Stimulated activated CD8-positive, alpha-beta memory T cell treated with anti-CD3 and anti-CD28 coated beads, Interleukin-2, amount 100 ng/mL, for 48 hours (primary cell): ENCODE measurements at regions not wholly inside any gene's neighbourhood (a gene's known extent, or its start where the extent isn't known, plus 50 kb on each side); places are given as distances from the start of the nearest gene placed in this dataset.

Experiments
- DNase-seq, 2 donors: peaks; one replicate each; pipeline ENCODE4 v3.0.0-alpha.2; 2020; ENCODE audit warnings: low read depth in 2 of 2

DNA sequence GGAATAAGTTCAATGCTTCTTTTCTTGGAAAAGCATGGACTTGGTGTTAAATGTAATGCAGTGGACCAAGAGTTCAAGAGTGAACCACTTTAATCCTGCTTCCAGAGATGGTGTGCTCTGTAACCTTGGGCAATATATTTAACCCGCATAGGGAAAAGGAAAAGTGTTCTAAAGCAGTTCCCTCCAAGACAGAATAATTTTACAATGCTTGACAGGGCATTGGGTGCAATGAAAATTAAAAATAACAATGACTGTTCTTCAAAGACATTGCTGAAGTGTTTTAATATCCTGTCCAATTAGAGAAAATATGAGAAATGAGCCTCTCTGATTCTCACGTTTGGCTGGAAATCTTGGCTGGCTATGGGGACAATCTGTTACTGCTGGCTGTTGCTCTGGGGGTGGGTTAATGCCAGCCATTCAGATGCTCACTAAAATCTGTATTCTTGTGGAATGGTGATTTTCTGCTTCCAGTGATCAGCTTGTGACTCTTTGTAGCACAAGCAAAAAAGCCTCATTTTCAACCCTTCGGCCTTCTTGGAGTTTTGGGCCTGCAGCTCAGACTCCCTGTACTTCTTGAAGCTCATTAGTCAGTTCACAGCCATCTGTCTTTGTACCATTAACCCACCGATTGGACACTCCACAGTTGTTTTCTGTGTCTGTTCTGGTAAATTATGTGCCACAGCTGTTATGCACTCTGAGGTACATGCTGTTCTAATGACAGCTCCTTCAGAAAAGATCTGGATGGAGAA, 310.6 kb downstream of the LMO7 start:
- no peak for DNase-seq

DNA sequence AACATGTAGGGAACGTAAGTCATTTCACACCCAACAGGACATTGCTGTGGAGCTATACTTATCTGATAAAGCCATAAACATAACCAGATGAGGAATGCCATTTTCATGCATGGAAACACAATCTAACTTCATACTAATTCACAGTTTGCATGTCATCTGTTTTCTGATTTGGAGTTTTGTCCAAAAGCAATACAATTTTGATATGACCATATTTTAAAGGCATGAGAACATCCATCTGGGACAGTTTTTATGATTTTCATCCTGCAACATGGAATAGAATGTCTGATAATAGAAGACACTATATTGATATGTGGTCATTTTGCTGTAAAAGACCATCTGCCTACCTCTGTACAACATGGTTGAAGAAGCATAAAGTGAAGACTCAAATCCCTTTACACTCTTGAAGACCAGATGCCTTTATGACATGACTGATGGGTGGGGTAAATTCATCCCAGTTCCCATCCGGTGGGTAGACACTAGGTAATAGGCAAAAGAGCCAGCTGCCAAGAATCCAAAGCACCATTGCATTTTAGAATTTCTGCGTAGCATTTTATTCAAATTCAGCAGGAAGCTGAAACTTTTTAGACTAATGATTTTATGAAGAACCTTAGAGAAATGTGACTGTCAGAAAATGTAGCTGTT, 309.8 kb downstream of the LMO7 start:
- DNase-seq: no peak

DNA sequence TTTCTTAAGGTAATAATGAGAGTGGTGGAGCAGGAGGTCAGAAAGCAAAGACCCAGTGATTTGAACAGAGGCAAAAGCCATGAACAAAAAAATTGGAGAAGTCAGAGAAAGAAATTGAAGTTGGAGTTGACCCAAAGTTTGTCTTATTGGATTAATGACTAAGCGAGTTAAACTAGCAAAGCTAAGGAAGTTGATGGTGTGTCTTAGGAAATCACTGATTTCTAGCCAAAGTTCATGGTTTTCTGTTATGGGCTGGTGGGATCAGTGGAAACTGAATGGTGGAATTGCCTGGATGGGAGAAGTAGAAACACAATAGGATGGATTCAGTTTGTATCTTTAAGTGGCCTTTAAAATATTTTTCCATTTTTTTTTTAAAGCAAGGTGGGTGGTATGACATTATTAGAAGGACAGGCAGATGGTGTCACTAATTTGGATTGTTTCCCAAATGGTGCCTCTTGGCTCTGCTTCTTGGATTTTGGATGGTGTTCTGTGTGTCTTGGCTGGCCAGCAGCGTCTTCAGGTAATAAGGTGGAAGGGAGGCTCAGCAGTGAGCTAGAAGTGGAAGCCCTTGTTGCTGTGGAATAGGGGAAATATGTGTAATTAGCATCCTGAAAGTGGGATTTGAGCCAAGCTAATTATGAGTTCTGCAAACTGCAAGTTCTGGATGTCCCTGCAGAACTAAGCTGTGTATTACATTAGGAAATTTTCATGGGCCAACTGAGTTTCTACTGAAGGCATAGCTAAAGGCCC, 302.9 kb downstream of the LMO7 start:
- DNase-seq: no peak

DNA sequence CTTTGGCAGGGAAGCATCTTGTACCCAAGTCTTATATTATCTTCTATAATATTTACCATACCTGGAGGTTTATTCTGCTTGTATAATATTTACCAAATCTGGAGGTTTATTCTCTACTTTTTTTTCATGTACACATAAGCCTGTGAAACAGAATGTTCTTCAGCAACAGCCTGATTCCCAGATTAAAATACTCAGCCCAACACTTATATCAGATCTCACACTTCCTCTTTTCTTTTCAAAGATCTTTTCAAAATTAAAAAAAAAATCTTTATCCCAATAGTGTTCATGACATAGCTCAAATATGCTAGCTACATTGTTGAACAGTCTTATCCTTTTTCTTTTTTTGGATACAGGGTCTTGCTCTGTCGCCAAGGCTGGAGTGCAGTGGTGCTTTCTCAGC, 300.7 kb downstream of the LMO7 start:
- DNase-seq: no peak

DNA sequence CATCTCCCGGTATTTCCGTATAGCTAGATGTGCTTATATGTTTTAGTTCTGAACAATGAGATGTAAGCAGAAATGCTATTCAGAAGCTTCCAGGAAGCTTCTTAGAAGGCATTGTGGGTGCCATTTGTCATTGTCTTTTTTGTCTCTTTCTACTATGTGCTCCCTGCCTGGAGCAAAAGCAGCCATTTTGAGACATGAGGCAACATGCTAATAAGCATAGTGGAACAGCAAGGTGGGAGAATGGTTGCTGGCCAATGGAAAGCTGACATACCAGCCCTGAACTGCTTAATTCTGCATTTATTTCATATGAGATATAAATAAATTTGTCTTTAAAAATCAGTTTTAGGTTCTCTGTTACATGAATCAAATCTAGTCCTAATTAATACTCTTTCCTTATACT, 299.7 kb downstream of the LMO7 start:
- no peak for DNase-seq

DNA sequence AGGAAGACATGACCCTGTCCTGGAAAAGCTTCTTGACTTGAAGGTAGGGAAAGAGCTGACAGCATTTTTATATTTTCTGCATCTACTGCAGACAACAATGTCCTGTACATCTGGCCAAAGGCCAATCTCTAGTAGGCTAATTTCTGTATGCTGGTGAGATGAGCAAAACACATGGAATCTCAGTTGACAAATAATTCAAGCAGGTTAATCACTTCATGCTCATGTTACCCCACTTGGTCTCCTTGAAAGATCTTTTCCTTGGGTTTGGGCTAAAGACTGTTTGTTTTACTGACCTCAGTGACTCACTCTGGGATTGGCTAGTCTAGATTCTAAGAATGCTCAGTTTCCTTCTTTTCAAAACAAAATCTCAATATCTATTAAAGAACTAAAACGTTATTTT, 298.8 kb downstream of the LMO7 start:
- DNase-seq: no peak

DNA sequence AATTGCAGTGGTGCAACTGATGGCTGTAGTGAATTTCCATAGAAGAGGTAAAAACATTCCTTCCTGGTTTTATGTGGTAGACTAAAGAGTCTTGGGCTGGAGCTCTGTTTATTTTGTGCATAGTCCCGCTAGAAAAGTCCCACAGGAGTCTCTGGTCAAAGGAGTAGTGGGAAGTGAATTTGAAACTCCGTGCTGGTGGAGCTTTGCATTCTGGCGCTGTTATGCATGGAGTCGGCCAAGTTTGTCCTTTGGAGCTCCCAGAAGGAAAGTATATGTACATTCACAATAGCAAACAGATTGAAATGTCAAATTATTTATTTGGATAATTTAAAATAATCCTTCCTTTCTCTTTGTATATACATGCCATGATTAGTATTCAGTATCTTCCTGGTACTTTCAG, 296.5 kb downstream of the LMO7 start:
- no peak for DNase-seq

DNA sequence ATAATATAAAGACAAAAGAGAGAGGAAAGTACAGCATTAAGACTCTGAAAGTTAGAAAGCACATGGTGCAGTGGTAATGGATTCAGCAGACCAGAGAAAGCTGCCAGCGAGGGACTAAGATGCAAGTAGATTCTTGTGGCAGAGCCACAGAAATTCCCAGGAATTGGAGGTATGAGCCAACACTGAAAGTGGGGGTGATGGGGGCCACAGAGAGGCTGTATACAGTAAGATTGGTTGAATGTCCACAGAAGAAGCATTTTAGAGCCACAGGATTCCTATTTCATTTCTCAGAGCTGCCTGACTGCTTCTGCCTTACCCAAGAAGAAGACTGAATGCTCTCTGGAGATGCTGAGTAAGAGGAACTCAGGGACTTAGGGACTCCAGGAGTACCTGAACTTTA, 295.0 kb downstream of the LMO7 start:
- no peak for DNase-seq

DNA sequence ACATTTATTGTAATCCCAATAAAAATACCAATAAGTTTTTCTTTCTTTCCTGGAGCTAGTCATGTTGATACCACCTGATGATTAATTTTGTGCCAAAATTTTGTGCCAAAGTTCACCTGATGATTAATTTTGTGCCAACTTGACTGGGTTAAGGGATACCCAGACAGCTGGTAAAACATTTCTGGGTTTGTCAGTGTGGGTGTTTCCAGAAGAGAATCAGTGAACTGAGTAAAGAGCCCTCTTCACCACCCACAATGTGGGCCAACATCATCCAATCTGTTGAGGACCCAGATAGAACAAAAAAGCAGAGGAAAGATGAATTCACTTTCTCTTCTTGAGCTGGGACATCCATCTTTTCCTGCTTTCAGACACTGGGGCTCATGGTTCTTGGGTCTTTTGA, 292.9 kb downstream of the LMO7 start:
- DNase-seq: no peak

DNA sequence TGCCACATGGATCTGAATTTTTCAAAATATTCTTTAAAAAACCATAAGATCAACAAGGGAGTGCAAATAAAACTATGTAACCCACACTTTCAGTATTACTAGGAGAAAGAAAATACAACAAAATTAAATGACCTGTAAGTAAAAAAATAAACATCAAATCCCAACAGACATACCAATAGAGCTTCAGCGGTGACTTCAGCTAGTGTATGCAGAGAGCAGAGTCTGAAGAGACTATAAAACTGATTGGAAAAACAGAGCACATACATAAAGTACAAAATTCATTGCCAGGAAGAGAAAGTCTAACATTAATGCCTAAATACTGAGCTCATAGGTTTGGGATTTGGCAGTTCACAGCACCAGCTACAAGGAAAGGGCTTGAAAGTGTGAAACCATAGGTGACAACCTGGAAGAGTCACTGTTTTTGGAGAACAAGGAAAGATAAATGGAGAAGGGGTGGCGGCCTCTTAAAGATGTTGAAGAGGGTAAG, 291.1 kb downstream of the LMO7 start:
- DNase-seq: no peak

DNA sequence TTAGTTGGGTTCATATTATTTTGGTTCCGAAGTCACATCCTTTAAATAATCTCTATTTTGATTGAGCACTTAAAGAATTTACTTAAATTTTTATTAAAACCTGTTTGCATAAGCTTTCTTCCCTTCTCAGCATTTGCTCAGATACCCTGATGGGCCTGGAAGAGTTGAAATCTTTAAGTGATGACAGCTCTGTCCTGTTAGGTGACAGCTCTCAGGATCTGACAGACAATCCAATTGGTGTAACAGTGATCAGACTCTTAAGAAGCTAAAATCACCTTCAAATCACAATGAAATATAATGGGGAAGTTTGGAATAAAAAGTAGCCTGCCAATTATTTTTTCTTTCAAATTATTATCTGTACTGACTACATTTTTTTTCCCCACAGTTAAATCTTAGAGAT, 284.4 kb downstream of the LMO7 start:
- DNase-seq: no peak

DNA sequence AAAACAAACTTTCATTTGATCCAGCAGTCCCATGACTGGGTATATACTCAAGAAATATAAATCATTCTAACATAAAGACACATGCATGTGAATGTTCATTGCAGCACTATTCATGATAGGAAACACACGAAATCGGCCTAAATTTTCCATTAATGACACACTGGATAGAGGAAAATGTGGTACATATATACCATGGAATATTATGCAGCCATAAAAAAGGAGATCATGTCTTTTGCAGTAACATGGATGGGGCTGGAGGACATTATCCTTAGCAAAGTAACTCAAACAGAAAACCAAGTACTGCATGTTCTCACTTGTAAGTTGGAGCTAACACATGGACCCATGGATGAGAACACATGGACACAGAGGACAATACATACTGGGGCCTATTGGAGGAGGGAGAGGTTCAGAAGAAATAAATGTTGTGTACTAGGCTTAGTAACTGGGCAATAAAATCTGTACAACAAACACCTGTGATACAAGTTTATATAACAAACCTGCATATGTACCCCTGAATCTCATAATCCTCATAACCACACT, 283.6 kb downstream of the LMO7 start:
- no peak for DNase-seq

DNA sequence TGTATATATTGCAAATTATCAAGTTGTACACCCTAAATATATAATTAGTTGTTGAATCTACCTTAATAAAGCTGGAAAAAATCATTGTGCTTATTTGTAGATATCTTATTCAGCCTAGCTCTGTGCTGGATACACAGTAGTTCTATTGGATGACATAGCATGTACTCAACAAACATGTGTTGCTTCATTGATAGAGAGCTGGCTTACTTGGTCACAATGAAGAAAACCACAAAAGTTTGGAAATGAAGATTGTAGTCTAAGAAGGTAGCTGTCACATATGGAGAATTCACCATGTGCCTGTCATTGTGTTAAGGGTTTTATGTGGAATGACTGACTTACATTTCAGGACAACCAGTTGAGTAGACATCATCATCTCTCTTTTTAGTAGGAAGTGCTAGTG, 278.9 kb downstream of the LMO7 start:
- no peak for DNase-seq

DNA sequence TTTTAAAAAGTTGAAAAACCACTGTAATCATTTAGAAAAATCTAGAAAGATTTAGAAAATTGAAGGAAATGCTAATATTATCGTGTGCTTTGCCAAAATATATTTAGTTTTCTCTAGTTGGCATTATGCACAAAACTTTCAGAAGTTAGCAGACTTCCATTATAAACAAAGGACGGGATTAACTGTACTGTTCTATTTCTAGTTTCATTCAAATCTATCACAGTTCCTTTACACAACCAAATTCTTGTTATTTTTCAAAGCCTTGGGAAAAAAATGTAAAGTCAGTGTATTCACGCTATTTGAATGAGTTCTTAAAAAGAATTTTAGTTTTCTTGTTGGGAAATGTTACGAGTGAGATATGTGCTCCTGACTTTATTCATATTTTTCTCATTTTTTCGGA, 277.8 kb downstream of the LMO7 start:
- no peak for DNase-seq

DNA sequence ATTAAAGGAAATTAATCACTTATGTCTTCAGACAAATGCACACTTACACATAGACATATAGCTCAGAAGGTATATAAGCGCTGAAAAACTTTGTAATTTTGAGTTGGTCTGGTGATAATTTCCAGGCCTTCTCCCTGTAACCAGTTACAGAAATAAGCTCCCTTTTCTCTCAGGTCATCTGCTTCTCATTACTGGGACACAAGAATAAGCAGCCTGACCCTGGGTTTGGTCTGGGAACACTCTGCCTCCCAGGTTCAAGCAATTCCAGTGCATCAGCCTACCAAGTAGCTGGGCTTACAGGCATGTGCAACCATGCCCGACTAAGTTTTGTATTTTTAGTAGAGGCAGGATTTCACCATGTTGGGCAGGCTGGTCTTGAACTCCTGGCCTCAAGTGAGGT, 274.5 kb downstream of the LMO7 start:
- DNase-seq: no peak
